Nephron progenitor cell (in vitro differentiated cells): ENCODE measurements at regions not wholly inside any gene's neighbourhood (a gene's known extent, or its start where the extent isn't known, plus 50 kb on each side); places are given as distances from the start of the nearest gene placed in this dataset.

Experiments used
- DNase-seq: peaks from one replicate; pipeline ENCODE4 v3.0.0; 2021
- H3K27ac Mint-ChIP-seq: 2 replicates; pipeline ENCODE4 v1.8.0; 2021; ENCODE audit warnings: mild to moderate bottlenecking, moderate library complexity, mixed read lengths
- H3K27me3 Mint-ChIP-seq: 2 replicates; pipeline ENCODE4 v1.8.0; 2021; ENCODE audit warnings: mild to moderate bottlenecking, low read depth, mixed read lengths; ENCODE audit not compliant: poor library complexity
- H3K36me3 Mint-ChIP-seq: 2 replicates; pipeline ENCODE4 v1.8.0; 2021; ENCODE audit warnings: low read depth, mixed read lengths
- H3K4me1 Mint-ChIP-seq: 2 replicates; pipeline ENCODE4 v1.8.0; 2021; ENCODE audit warnings: mixed read lengths
- H3K4me3 Mint-ChIP-seq: 2 replicates; pipeline ENCODE4 v1.8.0; 2021; ENCODE audit warnings: mild to moderate bottlenecking, moderate library complexity, mixed read lengths
- H3K9me3 Mint-ChIP-seq: 2 replicates; pipeline ENCODE4 v1.8.0; 2021; ENCODE audit warnings: mild to moderate bottlenecking, moderate library complexity, mixed read lengths
- TF ChIP-seq, protein P1 (sequence below): fragments of 200-600 bp; sonication (generic); IDR thresholded peaks from 2 replicates; pipeline ENCODE4 v1.5.0; 2021; ENCODE audit warnings: antibody characterized with exemption

DNA sequence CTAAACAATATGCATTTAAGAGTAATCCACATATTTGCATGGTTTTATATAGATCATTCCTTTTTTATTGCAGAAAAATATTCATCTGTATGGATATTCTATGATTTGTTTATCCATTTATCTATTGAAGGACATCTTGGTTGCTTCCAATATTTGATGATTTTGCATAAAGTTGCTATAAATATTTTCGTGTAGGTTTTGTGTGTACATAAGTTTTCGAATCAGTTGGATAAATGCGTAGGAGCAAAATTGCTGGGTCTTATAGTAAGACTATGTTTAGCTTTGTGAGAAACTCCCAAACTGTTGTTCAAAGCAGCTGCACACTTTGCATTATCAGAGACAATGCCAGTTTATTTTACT lies 971.2 kb downstream of the DIPK2A start:
- TF ChIP-seq, protein P1, sequence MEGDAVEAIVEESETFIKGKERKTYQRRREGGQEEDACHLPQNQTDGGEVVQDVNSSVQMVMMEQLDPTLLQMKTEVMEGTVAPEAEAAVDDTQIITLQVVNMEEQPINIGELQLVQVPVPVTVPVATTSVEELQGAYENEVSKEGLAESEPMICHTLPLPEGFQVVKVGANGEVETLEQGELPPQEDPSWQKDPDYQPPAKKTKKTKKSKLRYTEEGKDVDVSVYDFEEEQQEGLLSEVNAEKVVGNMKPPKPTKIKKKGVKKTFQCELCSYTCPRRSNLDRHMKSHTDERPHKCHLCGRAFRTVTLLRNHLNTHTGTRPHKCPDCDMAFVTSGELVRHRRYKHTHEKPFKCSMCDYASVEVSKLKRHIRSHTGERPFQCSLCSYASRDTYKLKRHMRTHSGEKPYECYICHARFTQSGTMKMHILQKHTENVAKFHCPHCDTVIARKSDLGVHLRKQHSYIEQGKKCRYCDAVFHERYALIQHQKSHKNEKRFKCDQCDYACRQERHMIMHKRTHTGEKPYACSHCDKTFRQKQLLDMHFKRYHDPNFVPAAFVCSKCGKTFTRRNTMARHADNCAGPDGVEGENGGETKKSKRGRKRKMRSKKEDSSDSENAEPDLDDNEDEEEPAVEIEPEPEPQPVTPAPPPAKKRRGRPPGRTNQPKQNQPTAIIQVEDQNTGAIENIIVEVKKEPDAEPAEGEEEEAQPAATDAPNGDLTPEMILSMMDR = no peak
- no peaks in the 10 kb centered on the region for H3K4me1 Mint-ChIP-seq
- DNase-seq = no peak
- no peak overlapping the region for H3K4me3 Mint-ChIP-seq
- H3K36me3 Mint-ChIP-seq = peaks cover 9% of the 10 kb centered on the region
- H3K9me3 Mint-ChIP-seq = peaks cover 17% of the 10 kb centered on the region
- no peaks in the 10 kb centered on the region for H3K27me3 Mint-ChIP-seq
- no peak overlapping the region for H3K27ac Mint-ChIP-seq

DNA sequence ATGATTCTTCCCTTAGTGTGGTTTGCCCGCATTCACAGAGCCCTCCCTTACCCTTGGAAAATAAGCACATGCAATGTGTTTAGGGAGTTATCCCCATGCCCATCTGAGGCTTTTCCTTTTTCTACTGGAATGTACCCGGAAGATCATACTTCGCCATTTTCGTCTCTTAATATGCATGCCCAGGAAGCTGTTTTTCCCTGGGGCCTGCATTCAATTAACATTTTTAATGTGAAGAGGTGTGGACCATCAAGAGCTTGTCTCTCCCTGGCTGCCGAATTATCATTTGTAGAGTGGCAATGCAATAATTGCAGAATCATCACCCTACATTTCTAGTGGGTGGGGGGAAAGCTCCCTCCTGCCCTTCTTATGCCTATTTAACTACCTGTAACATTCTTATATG lies 976.3 kb downstream of the DIPK2A start:
- Mint-ChIP-seq H3K27me3 (no peaks in the 10 kb centered on the region), H3K27ac (no peak overlapping the region), H3K4me1 (peaks cover 11% of the 10 kb centered on the region), H3K4me3 (no peak overlapping the region), H3K36me3 (peaks cover 9% of the 10 kb centered on the region), H3K9me3 (peaks cover 30% of the 10 kb centered on the region)
- TF ChIP-seq, protein P1 = no peak
- DNase-seq = no peak

DNA sequence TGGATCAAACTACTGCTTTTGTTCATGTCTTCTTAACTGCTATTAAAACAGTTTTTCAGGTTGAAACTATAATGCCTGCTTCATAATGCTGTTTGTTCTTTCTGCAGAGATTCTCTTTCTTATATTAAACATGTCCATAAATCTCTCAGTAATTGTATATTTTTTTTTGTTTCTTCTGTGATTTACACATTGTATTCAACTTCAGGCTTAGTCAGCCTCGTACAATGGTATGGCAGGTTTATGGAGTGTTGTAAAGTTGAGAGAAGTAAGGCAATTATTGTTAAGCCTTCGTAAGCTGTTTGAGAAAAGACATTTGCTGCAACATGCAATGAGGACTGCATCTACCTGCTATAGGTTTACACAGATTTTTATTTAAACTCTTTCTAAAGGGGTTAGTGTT lies 977.1 kb downstream of the DIPK2A start:
- TF ChIP-seq, protein P1 = no peak
- peaks cover 11% of the 10 kb centered on the region for H3K4me1 Mint-ChIP-seq
- no peak for DNase-seq
- H3K27me3 Mint-ChIP-seq = no peaks in the 10 kb centered on the region
- no peak overlapping the region for H3K27ac Mint-ChIP-seq
- H3K36me3 Mint-ChIP-seq = peaks cover 9% of the 10 kb centered on the region
- H3K4me3 Mint-ChIP-seq = no peak overlapping the region
- peaks cover 30% of the 10 kb centered on the region for H3K9me3 Mint-ChIP-seq

DNA sequence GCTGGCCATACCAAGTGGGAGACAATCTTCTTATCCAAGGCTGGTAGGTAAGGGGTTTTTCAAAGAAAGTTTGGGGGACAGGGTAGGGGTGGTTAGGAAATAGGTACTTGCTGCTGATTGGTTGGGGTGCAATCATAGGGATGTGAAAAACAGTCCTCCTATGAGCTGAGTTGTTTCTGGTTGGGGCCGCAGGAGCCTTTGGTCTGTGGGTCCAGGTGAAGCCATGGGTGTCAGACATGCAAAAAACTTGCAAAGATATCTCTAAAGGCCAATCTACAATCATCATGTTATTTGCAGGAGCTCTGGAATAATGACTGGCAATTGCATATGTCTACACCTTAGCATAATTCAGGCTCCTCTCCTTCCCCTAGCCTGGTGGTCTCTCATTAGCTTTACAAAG lies 982.3 kb downstream of the DIPK2A start:
- no peak for DNase-seq
- H3K4me1 Mint-ChIP-seq = peaks cover 5% of the 10 kb centered on the region
- H3K4me3 Mint-ChIP-seq = no peak overlapping the region
- peaks cover 5% of the 10 kb centered on the region for H3K27me3 Mint-ChIP-seq
- H3K9me3 Mint-ChIP-seq = peaks cover 13% of the 10 kb centered on the region
- no peak overlapping the region for H3K27ac Mint-ChIP-seq
- TF ChIP-seq, protein P1 = no peak
- H3K36me3 Mint-ChIP-seq = no peaks in the 10 kb centered on the region

DNA sequence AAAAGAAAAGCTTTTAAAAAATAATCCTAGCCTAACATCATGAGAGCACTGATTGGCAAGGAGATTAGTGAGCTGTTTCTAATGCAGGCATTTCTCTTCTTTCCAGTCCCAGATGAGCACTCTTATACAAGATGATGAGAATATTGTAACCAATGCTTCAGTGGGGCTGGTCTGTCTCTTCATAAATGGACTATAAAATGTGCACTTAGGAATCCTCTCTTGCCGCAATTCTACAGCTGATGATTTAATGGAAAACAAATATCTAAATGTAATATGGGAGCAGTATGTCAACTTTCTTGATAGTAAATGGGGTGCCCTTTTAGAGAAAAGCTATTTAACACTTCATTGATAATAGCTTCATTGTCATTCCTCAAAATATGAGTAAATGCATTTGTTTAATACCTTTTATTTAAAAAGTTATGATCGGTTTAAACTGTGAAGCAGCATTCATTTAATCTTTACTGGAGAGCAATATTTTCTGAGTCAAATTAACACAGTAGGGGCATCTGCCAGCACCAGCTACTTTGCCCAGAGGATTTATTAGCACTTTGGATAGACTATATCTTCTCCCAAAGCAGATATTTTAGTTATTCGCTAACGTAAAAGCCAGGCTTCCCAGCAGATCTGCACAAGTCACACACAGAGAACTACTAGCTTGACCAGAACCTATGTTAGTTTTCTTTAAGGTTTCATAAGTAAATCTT lies 985.9 kb downstream of the DIPK2A start:
- TF ChIP-seq, protein P1 = no peak
- peaks cover under 1% of the 10 kb centered on the region for H3K9me3 Mint-ChIP-seq
- peaks cover 5% of the 10 kb centered on the region for H3K27me3 Mint-ChIP-seq
- no peak for DNase-seq
- no peaks in the 10 kb centered on the region for H3K4me1 Mint-ChIP-seq
- H3K27ac Mint-ChIP-seq = no peak overlapping the region
- no peak overlapping the region for H3K4me3 Mint-ChIP-seq
- H3K36me3 Mint-ChIP-seq = no peaks in the 10 kb centered on the region

DNA sequence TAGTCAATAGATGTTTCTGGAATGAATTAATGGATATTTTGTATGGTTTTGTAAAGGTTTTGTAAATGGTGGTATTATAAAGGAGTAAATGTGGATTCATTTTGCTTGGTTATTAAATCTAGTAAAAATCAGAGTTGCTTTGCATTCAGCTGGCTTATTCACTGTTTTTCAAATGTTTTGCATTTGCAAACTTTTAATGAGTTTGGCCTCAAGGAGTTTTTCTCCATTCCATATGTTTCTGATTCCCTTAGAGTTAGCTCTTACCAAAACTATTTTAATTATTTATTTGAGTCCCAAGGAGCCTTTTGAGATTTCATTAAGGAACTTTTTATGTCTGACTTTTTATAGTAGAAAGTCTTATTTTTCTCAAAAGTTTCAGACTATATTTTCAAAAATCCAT lies 992.2 kb downstream of the DIPK2A start:
- no peaks in the 10 kb centered on the region for H3K4me1 Mint-ChIP-seq
- TF ChIP-seq, protein P1 = no peak
- no peaks in the 10 kb centered on the region for H3K27me3 Mint-ChIP-seq
- no peak overlapping the region for H3K4me3 Mint-ChIP-seq
- no peaks in the 10 kb centered on the region for H3K36me3 Mint-ChIP-seq
- DNase-seq = no peak
- no peak overlapping the region for H3K27ac Mint-ChIP-seq
- no peaks in the 10 kb centered on the region for H3K9me3 Mint-ChIP-seq
